PC-3 (cell line): ENCODE measurements at regions not wholly inside any gene's neighbourhood (a gene's known extent, or its start where the extent isn't known, plus 50 kb on each side); places are given as distances from the start of the nearest gene placed in this dataset.

Source experiments
- CTCF ChIP-seq: fragments of 300-600 bp; sonication (generic); conservative IDR thresholded peaks from 2 replicates; pipeline ENCODE4 v1.5.1; 2017; ENCODE audit warnings: antibody characterized with exemption, low read depth, mild to moderate bottlenecking, low read length
- EZH2 ChIP-seq: fragments of 300-600 bp; sonication (generic); IDR thresholded peaks from one replicate; pipeline ENCODE4 v1.6.1; 2017; ENCODE audit warnings: antibody characterized with exemption, mild to moderate bottlenecking, low read length; ENCODE audit not compliant: unreplicated experiment
- EZH2phosphoT487 ChIP-seq: fragments of 300-600 bp; sonication (generic); IDR thresholded peaks from 2 replicates; pipeline ENCODE4 v1.6.1; 2018; ENCODE audit warnings: mild to moderate bottlenecking, antibody characterized with exemption, low read length, borderline replicate concordance

GRCh38 chr3:53949541-53949940 lies 57.9 kb upstream of the SELENOK start:
- TF ChIP-seq EZH2 (no peak), CTCF (no peak), EZH2phosphoT487 (no peak)
